ENCODE measurements at regions not wholly inside any gene's neighbourhood (a gene's known extent, or its start where the extent isn't known, plus 50 kb on each side); places are given as distances from the start of the nearest gene placed in this dataset.

GRCh38 chr12:111251058-111251730 is 117.7 kb downstream of the PHETA1 start:
- TF ChIP-seq CTCF (IDR thresholded peaks at IDR 0.05) = no peak
- no peak for TF ChIP-seq POLR2AphosphoS2 (conservative IDR thresholded peaks at IDR 0.05; ENCODE audit: low read length)
- no peak for TF ChIP-seq HES2 (IDR thresholded peaks at IDR 0.05)
- no peak for TF ChIP-seq JUN (IDR thresholded peaks at IDR 0.05)
- TF ChIP-seq MYC (IDR thresholded peaks at IDR 0.05; ENCODE audit: borderline replicate concordance, low read length) = no peak
- TF ChIP-seq MAX (IDR thresholded peaks at IDR 0.05) = no peak
- no peak for TF ChIP-seq ELK1 (IDR thresholded peaks at IDR 0.05; ENCODE audit: low read depth, low read length)
- no peak for TF ChIP-seq RAD21 (conservative IDR thresholded peaks at IDR 0.05 in 1 of 2, IDR thresholded peaks at IDR 0.05 in 1 of 2)
- no peak for TF ChIP-seq USF2 (IDR thresholded peaks at IDR 0.05)
- TF ChIP-seq RCOR1 (IDR thresholded peaks at IDR 0.05; ENCODE audit: low read depth, low read length) = no peak
- TF ChIP-seq EP300 (IDR thresholded peaks at IDR 0.05) = no peak
- no peak for TF ChIP-seq PBX3 (IDR thresholded peaks at IDR 0.05)
- no peak for TF ChIP-seq ESRRA (IDR thresholded peaks at IDR 0.05; ENCODE audit: borderline replicate concordance, low read length)
- TF ChIP-seq HDAC2 (IDR thresholded peaks at IDR 0.05) = no peak

All from A549 (cell line).